GM19238 (cell line): ENCODE measurements at regions not wholly inside any gene's neighbourhood (a gene's known extent, or its start where the extent isn't known, plus 50 kb on each side); places are given as distances from the start of the nearest gene placed in this dataset.
"Not testable (repeated sequence)": the region's sequence is repeated elsewhere in the genome, so short reads cannot be mapped to it uniquely, and the experiment has no call there.

Source experiments
- DNase-seq: peaks from one replicate; pipeline ENCODE4 v3.0.0; 2011; ENCODE audit warnings: low spot score; ENCODE audit not compliant: insufficient read length

GRCh38 chr3:177889652-177890358, 646.4 kb upstream of the KCNMB2 start:
- DNase-seq, result no peak

DNA sequence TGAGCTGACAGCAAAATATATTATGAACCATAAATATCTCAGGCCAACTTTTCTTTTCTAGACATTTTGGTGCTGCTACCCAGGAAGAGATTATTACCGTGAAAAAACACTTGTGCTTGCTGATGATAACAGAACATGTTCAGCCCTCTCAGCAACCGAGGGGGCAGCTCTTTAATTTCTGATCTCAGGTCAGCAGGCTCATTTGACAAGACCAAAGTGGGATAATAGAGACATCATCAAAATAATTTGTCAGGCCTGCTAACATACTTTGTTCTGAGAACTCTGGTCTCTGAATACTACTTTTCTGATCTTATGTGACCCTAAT, 645.9 kb upstream of the KCNMB2 start:
- DNase-seq, result no peak

DNA sequence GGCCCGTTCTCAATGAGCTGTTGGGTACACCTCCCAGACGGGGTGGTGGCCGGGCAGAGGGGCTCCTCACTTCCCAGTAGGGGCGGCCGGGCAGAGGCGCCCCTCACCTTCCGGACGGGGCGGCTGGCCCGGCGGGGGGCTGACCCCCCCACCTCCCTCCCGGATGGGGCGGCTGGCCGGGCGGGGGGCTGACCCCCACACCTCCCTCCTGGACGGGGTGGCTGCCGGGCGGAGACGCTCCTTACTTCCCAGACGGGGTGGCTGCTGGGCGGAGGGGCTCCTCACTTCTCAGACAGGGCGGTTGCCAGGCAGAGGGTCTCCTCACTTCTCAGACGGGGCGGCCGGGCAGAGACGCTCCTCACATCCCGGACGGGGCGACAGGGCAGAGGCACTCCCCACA, 644.7 kb upstream of the KCNMB2 start:
- DNase-seq, result not testable (repeated sequence)

DNA sequence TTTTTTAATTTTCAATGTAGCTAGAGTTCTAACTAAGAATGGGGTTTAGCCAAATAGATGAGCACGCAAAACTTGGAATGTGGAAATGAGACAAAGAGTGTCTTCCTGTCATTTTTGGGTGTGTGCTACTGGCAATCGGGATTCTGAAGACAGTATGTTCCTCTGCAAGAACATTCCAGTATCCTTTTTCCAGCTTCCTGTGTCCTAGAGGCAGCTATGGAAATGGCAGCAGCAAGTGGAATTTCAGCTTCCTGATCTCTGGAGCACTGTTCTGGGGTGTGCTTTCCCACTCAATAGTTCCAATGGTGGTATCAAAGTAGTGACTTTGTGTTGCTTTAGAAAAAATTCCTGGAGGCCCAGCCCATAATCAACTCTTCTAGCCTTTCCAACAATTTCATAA, 642.9 kb upstream of the KCNMB2 start:
- DNase-seq, result no peak

- no peak for DNase-seq
Measured at GRCh38 chr3:177894081-177894728, 642.0 kb upstream of the KCNMB2 start.

- DNase-seq, result no peak
Measured at GRCh38 chr3:177898185-177898584, 638.1 kb upstream of the KCNMB2 start.

- no peak for DNase-seq
Measured at GRCh38 chr3:177899275-177900067, 636.8 kb upstream of the KCNMB2 start.

DNA sequence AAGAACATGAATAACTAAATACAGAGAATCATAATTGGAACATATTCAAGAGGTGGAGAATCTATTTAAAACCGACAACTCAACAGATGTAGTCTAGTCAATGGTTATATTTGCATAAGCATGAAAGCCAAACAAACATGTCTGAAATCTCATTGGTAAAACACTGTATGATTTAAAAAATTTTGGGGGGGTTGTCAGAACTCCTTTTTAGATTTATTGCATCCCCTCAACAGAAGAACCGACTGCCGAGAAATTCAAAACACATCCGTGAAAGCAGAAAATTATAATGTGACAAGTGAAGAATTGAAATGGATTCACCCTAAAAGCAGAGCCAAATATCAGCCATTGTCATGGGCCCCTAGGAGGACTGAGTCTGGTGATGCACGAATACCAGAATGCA, 633.4 kb upstream of the KCNMB2 start:
- DNase-seq, result no peak

GRCh38 chr3:177904621-177905020, 631.6 kb upstream of the KCNMB2 start:
- no peak for DNase-seq

GRCh38 chr3:177905173-177906125, 630.8 kb upstream of the KCNMB2 start:
- DNase-seq, result no peak

- DNase-seq, result no peak
Measured at GRCh38 chr3:177906126-177906511, 630.1 kb upstream of the KCNMB2 start.

- DNase-seq, result no peak
Measured at GRCh38 chr3:177906578-177907229, 629.5 kb upstream of the KCNMB2 start.

DNA sequence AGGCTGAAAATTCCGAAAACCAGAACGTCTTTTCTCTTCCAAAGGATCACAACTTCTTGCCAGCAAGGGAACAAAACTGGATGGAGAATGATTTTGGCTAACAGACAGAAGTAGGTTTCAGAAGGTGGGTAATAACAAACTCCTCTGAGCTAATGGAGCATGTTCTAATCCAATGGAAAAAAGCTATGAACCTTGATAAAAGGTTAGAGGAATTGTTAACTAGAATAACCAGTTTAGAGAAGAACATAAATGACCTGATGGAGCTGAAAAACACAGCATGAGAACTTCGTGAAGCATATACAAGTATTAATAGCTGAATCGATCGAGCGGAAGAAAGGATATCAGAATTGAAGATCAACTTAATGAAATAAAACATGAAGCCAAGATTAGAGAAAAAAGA, 626.7 kb upstream of the KCNMB2 start:
- DNase-seq, result not testable (repeated sequence)

DNA sequence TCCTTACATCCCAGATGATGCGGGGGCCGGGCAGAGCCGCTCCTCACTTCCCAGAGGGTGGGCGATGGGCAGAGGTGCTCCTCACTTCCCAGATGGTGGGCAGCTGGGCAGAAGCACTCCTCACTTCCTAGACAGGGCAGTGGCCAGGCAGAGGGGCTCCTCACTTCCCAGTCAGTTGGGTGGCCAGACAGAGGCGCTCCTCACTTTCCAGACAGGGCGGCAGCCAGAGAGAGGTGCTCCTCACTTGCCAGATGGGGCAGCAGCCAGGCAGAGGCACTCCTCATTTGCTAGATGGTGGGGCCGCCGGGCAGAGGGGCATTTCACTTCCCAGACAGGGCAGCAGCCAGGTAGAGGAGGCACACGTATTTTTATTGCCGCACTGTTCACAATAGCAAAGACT, 622.0 kb upstream of the KCNMB2 start:
- DNase-seq, result no peak

- DNase-seq, result no peak
Measured at GRCh38 chr3:177916461-177916860, 619.8 kb upstream of the KCNMB2 start.

DNA sequence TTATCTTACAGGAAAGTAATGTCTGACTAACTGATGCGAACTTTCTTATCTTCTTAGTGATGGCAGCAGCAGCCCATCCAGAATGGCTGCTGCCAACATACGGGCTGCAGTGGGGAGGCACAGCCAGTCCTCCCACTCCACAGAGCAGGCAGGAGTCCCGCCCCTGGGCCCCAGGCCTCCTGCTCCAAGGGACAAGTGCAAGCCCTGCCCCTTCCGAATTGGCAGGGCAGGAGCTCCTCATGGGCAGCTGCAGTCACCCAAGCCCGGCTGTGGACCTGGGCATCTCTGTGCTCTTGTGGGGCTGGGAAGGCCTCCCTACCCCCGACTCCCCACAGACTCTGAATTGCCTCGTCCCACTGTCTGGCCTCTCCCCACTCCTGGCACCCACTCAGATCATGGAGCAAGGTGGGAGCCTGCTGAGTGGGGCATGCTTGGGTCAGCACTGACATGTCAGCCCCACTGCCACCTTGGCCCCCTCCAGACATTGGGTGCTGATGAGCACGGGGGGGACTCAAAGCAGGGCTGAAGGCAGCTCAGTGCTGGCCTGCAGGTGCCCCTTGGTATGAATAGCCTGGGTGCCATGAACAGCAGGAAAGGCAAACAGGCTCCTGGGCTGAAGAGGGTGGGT, 618.9 kb upstream of the KCNMB2 start:
- DNase-seq, result no peak

- no peak for DNase-seq
Measured at GRCh38 chr3:177921153-177921552, 615.1 kb upstream of the KCNMB2 start.

- no peak for DNase-seq
Measured at GRCh38 chr3:177924261-177924660, 612.0 kb upstream of the KCNMB2 start.

DNA sequence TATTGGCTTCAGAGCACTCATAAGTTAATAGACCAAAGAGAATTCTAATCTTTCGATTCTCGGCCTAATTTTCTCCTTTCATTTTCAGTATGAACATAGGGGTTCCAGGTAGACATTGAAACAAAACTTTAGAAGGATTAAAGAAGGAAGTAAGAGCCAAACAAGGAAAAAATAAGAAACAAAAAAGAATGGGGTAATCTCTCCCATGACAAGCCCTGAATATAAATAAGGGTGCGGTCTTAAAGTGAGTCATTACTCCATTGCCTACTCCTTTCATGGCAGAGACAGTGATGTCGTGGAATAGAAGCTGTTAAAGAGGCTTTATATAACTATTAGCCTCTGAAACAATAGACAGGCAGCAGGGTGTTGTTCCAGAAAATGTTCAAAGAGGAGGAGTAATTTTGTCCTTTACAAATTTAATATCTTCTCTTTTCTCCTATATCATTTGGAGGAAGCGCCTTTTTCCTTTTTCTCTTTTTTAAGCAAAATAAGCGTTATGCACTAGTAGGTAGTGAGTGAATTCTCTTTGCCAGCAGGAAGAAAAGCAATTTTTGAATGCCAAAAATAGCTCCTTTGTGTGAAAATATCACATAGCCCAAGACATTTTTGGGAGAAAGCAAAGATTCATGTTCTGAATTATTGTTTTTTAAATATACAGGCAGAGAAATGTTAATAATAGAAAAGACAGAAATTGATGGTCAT, 607.9 kb upstream of the KCNMB2 start:
- DNase-seq, result no peak

DNA sequence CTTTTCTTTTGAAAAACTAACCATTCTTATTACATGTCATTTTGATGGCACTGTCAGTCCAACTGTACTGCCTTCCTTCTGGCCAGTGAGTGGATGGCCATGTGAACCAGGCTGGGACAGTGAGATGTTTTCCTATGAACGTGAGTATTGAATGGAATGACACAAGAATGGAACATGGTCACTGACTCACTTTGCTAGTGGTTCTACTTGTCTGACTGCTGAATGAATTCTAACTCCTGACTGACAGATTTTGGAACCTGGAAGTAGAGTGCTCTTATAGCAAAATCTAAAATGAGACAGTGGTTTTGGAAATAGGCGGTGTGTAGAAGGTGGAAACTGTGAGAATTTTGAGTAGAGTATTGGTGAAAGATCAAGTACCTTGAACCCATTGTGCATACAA, 606.9 kb upstream of the KCNMB2 start:
- no peak for DNase-seq
